Testis (tissue), 2 donors: ENCODE measurements at regions not wholly inside any gene's neighbourhood (a gene's known extent, or its start where the extent isn't known, plus 50 kb on each side); places are given as distances from the start of the nearest gene placed in this dataset.

Source experiments
- DNase-seq: peaks from one replicate; pipeline ENCODE4 v3.0.0-alpha.2; 2019
- H3K27ac ChIP-seq, 2 donors: fragments of 200-600 bp; sonication (generic); one replicate each; pipeline ENCODE4 v1.5.1; 2019
- H3K27me3 ChIP-seq: fragments of 200-600 bp; sonication (generic); one replicate; pipeline ENCODE4 v1.5.1; 2019
- H3K36me3 ChIP-seq: fragments of 200-600 bp; sonication (generic); one replicate; pipeline ENCODE4 v1.5.1; 2017; ENCODE audit warnings: low read depth; ENCODE audit errors: missing control alignments
- H3K4me1 ChIP-seq: fragments of 200-600 bp; sonication (generic); one replicate; pipeline ENCODE4 v1.5.1; 2019
- H3K4me3 ChIP-seq, 2 donors: fragments of 200-600 bp; sonication (generic); one replicate each; pipeline ENCODE4 v1.5.1; 2017 to 2019
- H3K9me3 ChIP-seq: fragments of 200-600 bp; sonication (generic); one replicate; pipeline ENCODE4 v1.5.1; 2017
- POLR2A ChIP-seq: fragments of 450-650 bp; IDR thresholded peaks from one replicate; pipeline ENCODE4 v1.6.1; 2017; ENCODE audit warnings: antibody characterized with exemption, mild to moderate bottlenecking, moderate library complexity
- WGBS, 2 donors: methylation state at CpG; one replicate each; pipeline ENCODE4 v1.1.5; 2018; 5-methylcytosine and 5-hydroxymethylcytosine counted together
- intact Hi-C: fragments of 100-400 bp; cut with DNase I; formaldehyde crosslinking; loops from one replicate; pipeline ENCODE4 v1.15.1; 2023; ENCODE audit warnings: low total_unique reads
- TF ChIP-seq, protein P1 (sequence below), 3 experiments: fragments of 450-650 bp in 2 of 3; fragments of 200-600 bp in 1 of 3; sonication (generic) in 1 of 3; IDR thresholded peaks; one replicate each; pipeline ENCODE4 v1.5.1; 2016 to 2019; ENCODE audit warnings: antibody characterized with exemption in 3 of 3, mild to moderate bottlenecking in 2 of 3, moderate library complexity in 1 of 3

GRCh38 chr7:136198168-136198567 is 221.0 kb upstream of the MTPN start:
- no peaks in the 10 kb centered on the region for H3K4me1 ChIP-seq
- intact Hi-C loops: no loop called here
- no peaks in the 10 kb centered on the region for H3K27me3 ChIP-seq
- 80 to 82% methylated on average over 1 of the region's 1 CpG for WGBS, 2 donors
- H3K4me3 ChIP-seq: no peak overlapping the region
- TF ChIP-seq, protein P1, sequence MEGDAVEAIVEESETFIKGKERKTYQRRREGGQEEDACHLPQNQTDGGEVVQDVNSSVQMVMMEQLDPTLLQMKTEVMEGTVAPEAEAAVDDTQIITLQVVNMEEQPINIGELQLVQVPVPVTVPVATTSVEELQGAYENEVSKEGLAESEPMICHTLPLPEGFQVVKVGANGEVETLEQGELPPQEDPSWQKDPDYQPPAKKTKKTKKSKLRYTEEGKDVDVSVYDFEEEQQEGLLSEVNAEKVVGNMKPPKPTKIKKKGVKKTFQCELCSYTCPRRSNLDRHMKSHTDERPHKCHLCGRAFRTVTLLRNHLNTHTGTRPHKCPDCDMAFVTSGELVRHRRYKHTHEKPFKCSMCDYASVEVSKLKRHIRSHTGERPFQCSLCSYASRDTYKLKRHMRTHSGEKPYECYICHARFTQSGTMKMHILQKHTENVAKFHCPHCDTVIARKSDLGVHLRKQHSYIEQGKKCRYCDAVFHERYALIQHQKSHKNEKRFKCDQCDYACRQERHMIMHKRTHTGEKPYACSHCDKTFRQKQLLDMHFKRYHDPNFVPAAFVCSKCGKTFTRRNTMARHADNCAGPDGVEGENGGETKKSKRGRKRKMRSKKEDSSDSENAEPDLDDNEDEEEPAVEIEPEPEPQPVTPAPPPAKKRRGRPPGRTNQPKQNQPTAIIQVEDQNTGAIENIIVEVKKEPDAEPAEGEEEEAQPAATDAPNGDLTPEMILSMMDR (IDR thresholded peaks at IDR 0.05): no peak
- no peak for TF ChIP-seq POLR2A
- H3K36me3 ChIP-seq: no peaks in the 10 kb centered on the region
- no peak for DNase-seq
- no peak overlapping the region for H3K27ac ChIP-seq
- no peaks in the 10 kb centered on the region for H3K9me3 ChIP-seq

DNA sequence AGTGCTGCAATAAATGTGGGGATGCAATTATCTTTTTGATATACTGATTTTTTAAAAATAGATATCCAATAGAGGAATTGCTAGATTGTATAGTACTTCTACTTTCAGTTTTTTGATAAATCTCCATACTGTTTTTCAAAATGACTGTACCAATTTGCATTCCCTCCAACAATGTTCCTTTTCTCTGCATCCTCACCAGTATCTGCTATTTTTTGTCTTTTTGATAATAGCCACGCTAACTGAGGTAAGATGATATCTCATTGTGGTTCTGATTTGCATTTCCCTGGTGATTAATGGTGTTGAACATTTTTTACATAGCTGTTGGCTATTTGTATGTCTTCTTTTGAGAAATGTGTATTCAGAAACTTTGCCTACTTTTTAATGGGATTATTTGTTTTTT is 217.7 kb upstream of the MTPN start:
- no peak overlapping the region for H3K4me3 ChIP-seq
- no peak for DNase-seq
- intact Hi-C loops: no loop called here
- no peaks in the 10 kb centered on the region for H3K4me1 ChIP-seq
- no peaks in the 10 kb centered on the region for H3K27me3 ChIP-seq
- WGBS, 2 donors: 95 to 97% methylated on average over 1 of the region's 1 CpG
- no peaks in the 10 kb centered on the region for H3K36me3 ChIP-seq
- TF ChIP-seq, protein P1 (IDR thresholded peaks at IDR 0.05): no peak
- TF ChIP-seq POLR2A: no peak
- no peak overlapping the region for H3K27ac ChIP-seq
- no peaks in the 10 kb centered on the region for H3K9me3 ChIP-seq

DNA sequence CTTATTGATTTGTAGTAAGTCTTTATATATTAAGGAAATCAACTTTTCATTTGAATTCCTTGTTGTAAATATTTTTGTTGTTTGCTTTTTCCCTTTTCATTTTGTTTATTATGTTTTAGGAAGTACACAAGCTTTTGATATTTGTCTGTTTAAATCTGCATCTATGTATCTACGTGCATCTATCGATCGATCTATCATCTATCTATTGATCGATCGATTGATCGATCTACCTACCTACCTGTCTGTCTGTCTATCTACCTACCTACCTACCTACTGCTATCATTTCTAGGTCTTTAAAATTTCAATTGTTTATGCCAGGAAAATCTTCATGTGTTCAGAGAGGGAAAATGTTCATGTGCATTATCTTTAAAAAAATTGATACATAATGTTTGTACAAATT is 216.8 kb upstream of the MTPN start:
- Histone ChIP-seq H3K27me3 (no peaks in the 10 kb centered on the region), H3K27ac (no peak overlapping the region), H3K4me3 (no peak overlapping the region), H3K9me3 (no peaks in the 10 kb centered on the region), H3K36me3 (no peaks in the 10 kb centered on the region), H3K4me1 (no peaks in the 10 kb centered on the region)
- no peak for DNase-seq
- intact Hi-C loops: no loop called here
- WGBS, 2 donors: 89% methylated on average over 6 of the region's 6 CpGs
- TF ChIP-seq POLR2A: no peak
- TF ChIP-seq, protein P1 (IDR thresholded peaks at IDR 0.05): no peak

DNA sequence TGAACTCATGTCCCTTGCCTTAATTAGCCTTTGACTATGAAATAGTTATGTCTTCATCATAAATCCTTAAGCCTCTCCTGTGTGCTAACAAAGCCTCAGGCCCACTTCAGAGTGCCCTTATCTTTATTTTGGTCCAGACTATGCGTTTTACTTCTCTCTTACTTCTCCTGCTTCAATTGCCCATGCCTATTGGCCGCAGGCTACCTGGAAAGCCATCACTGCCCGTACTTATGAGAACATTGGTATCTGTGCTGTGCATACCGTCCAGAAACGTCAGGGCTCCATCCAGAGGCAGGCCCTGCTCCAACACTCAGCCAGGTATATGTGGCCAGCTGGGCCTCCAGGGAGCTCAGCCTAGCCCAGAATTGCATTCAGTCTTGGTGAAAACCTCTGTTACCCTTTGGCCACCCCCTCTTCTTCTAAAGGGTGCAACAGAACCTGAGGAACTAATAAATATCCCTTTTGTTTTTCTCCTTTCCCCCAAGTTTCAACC is 212.4 kb upstream of the MTPN start:
- 88 to 90% methylated on average over 5 of the region's 5 CpGs for WGBS, 2 donors
- H3K36me3 ChIP-seq: no peaks in the 10 kb centered on the region
- H3K27me3 ChIP-seq: no peaks in the 10 kb centered on the region
- no peak for DNase-seq
- TF ChIP-seq, protein P1 (IDR thresholded peaks at IDR 0.05): no peak
- no peak for TF ChIP-seq POLR2A
- intact Hi-C loops: no loop called here
- H3K27ac ChIP-seq: no peak overlapping the region
- H3K4me1 ChIP-seq: peaks cover 4% of the 10 kb centered on the region
- no peak overlapping the region for H3K4me3 ChIP-seq
- no peaks in the 10 kb centered on the region for H3K9me3 ChIP-seq

- H3K9me3 ChIP-seq: no peaks in the 10 kb centered on the region
- no peaks in the 10 kb centered on the region for H3K27me3 ChIP-seq
- H3K4me1 ChIP-seq: peaks cover 4% of the 10 kb centered on the region
- H3K27ac ChIP-seq: no peak overlapping the region
- DNase-seq: no peak
- H3K4me3 ChIP-seq: no peak overlapping the region
- intact Hi-C loops: no loop called here
- no peak for TF ChIP-seq POLR2A
- TF ChIP-seq, protein P1 (IDR thresholded peaks at IDR 0.05): no peak
- H3K36me3 ChIP-seq: no peaks in the 10 kb centered on the region
- 87 to 93% methylated on average over 6 of the region's 6 CpGs for WGBS, 2 donors
Measured at GRCh38 chr7:136186281-136186680, 209.1 kb upstream of the MTPN start.
